ENCODE measurements at regions not wholly inside any gene's neighbourhood (a gene's known extent, or its start where the extent isn't known, plus 50 kb on each side); places are given as distances from the start of the nearest gene placed in this dataset.

DNA sequence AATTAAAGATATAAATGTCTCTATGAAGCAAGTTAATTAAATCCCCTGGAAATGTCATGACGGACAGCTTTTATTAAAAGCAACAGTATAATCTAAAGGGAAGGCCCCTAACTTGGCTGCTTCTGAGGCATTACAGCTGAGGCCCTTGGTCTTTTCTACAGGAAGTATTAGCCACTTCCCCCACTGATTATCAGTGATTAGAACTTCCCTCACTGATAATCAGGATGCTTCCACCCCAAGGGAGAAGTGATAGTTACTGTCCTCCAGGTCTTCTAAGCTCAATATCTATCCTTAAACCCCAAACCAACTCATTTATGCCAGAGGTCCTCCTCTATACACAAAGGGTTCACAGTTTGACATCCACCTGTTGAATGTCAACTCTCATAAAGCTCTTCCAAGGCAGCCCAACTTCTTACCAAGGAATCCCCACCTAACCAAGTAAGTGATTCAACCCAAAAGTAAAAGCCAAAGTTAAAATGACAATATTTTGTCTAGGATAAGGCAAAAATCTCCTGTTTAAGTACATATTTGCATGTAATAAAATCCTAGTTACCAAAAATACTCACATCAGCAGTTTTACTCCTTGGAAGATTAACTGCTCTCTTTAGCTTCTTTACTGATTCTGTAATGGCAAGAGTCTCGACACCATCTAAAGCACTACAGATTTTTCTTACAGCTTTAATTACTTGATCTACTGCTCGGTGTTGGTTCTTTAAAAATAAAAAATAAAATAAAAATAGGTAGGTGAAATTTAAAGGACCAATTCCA lies 58.6 kb upstream of the RPS13 start:
- Histone ChIP-seq H3K4me3 (ENCODE audit: insufficient read depth, low read depth, low read length) (no peak overlapping the region), H3K4me1 (ENCODE audit: control insufficient read depth, insufficient read depth, low read length) (no peaks in the 10 kb centered on the region), H3K36me3 (ENCODE audit: control insufficient read depth, insufficient read depth, low read length) (peaks cover 30% of the 10 kb centered on the region), H3K27me3 (ENCODE audit: control insufficient read depth, insufficient read depth, low read length, poor library complexity, severe bottlenecking) (no peaks in the 10 kb centered on the region), H3K27ac (ENCODE audit: insufficient read depth, low read depth, low read length, poor library complexity, severe bottlenecking) (no peak overlapping the region), H3K9me3 (ENCODE audit: control insufficient read depth, low read length) (no peaks in the 10 kb centered on the region)
- whole genome bisulfite sequencing, 2 experiments: 93 to 98% methylated on average over 2 of the region's 3 CpGs

DNA sequence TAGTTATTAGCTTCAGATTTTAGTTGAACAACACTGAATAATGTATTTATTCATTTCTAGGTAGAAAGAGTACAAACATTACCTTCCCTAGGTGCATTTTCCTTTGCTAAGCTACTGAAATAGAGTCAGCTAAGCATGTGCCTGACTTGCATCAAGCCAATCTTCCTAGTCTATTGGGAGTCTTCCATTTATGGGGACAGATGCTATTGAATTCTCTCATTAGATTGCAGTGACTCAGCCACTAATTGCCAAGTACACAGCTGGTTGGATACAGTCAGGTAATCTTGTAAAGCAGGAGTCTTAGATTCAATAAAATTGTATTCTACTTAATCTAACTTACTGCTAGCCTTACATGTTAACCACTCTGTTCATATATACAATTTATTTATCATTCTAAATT lies 55.2 kb upstream of the RPS13 start:
- Histone ChIP-seq H3K9me3 (ENCODE audit: control insufficient read depth, low read length) (no peaks in the 10 kb centered on the region), H3K4me1 (ENCODE audit: control insufficient read depth, insufficient read depth, low read length) (no peaks in the 10 kb centered on the region), H3K27ac (ENCODE audit: insufficient read depth, low read depth, low read length, poor library complexity, severe bottlenecking) (no peak overlapping the region), H3K4me3 (ENCODE audit: insufficient read depth, low read depth, low read length) (no peak overlapping the region), H3K27me3 (ENCODE audit: control insufficient read depth, insufficient read depth, low read length, poor library complexity, severe bottlenecking) (no peaks in the 10 kb centered on the region), H3K36me3 (ENCODE audit: control insufficient read depth, insufficient read depth, low read length) (peaks cover 33% of the 10 kb centered on the region)

DNA sequence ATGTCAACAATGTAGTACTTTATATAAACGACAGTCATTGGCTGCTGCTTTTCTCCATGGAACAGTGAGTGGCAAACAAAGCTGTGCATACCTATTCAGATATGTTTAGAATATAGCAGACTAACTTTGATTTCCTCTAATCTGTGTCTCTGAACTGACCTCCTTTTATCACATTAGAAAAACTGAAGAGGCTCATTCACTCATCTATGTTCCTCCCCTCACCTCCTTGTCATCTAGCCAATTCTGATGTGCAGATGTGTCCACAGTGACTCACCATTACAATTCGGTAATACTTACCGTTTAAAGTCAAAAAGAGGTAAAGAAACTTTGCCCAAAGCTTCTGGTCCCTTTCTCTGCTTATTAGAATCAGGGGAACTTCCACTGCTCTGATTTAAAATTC lies 51.5 kb upstream of the RPS13 start:
- Histone ChIP-seq H3K27me3 (ENCODE audit: control insufficient read depth, insufficient read depth, low read length, poor library complexity, severe bottlenecking) (no peaks in the 10 kb centered on the region), H3K4me1 (ENCODE audit: control insufficient read depth, insufficient read depth, low read length) (no peaks in the 10 kb centered on the region), H3K4me3 (ENCODE audit: insufficient read depth, low read depth, low read length) (no peak overlapping the region), H3K27ac (ENCODE audit: insufficient read depth, low read depth, low read length, poor library complexity, severe bottlenecking) (no peak overlapping the region), H3K9me3 (ENCODE audit: control insufficient read depth, low read length) (no peaks in the 10 kb centered on the region), H3K36me3 (ENCODE audit: control insufficient read depth, insufficient read depth, low read length) (peaks cover 22% of the 10 kb centered on the region)
- 93 to 98% methylated on average over 3 of the region's 3 CpGs for WGBS, 2 experiments

All from ectodermal cell (in vitro differentiated cells).